Thyroid gland (tissue), 4 donors: ENCODE measurements at regions not wholly inside any gene's neighbourhood (a gene's known extent, or its start where the extent isn't known, plus 50 kb on each side); places are given as distances from the start of the nearest gene placed in this dataset.

Source experiments
- DNase-seq, 2 donors: peaks; one replicate each; pipeline ENCODE4 v3.0.0-alpha.2; 2019
- H3K27ac ChIP-seq, 3 donors: fragments of 200-600 bp; sonication (generic); 1 replicate in 2 of 3; 2 replicates in 1 of 3; pipeline ENCODE4 v1.5.1; 2016 to 2019; ENCODE audit warnings: mild to moderate bottlenecking in 1 of 3, moderate library complexity in 1 of 3
- H3K27me3 ChIP-seq: fragments of 200-600 bp; sonication (generic); one replicate; pipeline ENCODE4 v1.5.1; 2019
- H3K36me3 ChIP-seq, 2 donors: fragments of 200-600 bp; sonication (generic); one replicate each; pipeline ENCODE4 v1.5.1; 2016 to 2019
- H3K4me1 ChIP-seq, 2 donors: fragments of 200-600 bp; sonication (generic); one replicate each; pipeline ENCODE4 v1.5.1; 2017 to 2019
- H3K4me3 ChIP-seq, 3 donors: fragments of 200-600 bp; sonication (generic); replicated peaks in 1 of 3; 1 replicate in 2 of 3; 2 replicates in 1 of 3; pipeline ENCODE4 v1.5.1; 2016; ENCODE audit warnings: mild to moderate bottlenecking in 1 of 3
- H3K9me3 ChIP-seq: fragments of 200-600 bp; sonication (generic); one replicate; pipeline ENCODE4 v1.5.1; 2017
- CTCF ChIP-seq, 6 experiments: fragments of 200-600 bp in 3 of 6; fragments of 450-650 bp in 3 of 6; sonication (generic) in 3 of 6; IDR thresholded peaks; one replicate each; pipeline ENCODE4 v1.5.1; 2016 to 2019; ENCODE audit warnings: antibody characterized with exemption in 6 of 6, mild to moderate bottlenecking in 2 of 6, inconsistent platforms in 1 of 6, moderate library complexity in 1 of 6
- POLR2A ChIP-seq, 2 donors: fragments of 450-650 bp; IDR thresholded peaks; one replicate each; pipeline ENCODE4 v1.6.1; 2017; ENCODE audit warnings: antibody characterized with exemption in 2 of 2, mild to moderate bottlenecking in 2 of 2, moderate library complexity in 1 of 2
- WGBS, 2 donors: methylation state at CpG; one replicate each; pipeline ENCODE4 v1.1.5; 2017; 5-methylcytosine and 5-hydroxymethylcytosine counted together
- intact Hi-C: fragments of 100-400 bp; cut with DNase I; formaldehyde crosslinking; loops from one replicate; pipeline ENCODE4 v1.15.1; 2023

GRCh38 chr3:127033171-127033570 is 50.3 kb downstream of the PLXNA1 start:
- Histone ChIP-seq H3K9me3 (no peaks in the 10 kb centered on the region), H3K27ac (no peak overlapping the region), H3K4me1 (peaks cover 0 to 4% of the 10 kb centered on the region in 2 donors), H3K4me3 (no peak overlapping the region), H3K27me3 (no peaks in the 10 kb centered on the region), H3K36me3 (peaks cover 33 to 36% of the 10 kb centered on the region in 2 donors)
- DNase-seq = no peak
- WGBS, 2 donors = 95 to 96% methylated on average over 6 of the region's 6 CpGs
- intact Hi-C loops = no loop called here
- TF ChIP-seq POLR2A (IDR thresholded peaks at IDR 0.05) = no peak
- no peak for TF ChIP-seq CTCF (IDR thresholded peaks at IDR 0.05)

- no peaks in the 10 kb centered on the region for H3K9me3 ChIP-seq
- H3K4me3 ChIP-seq = no peak overlapping the region
- intact Hi-C loops = no loop called here
- no peak for DNase-seq
- H3K27ac ChIP-seq = no peak overlapping the region
- peaks cover 0 to 4% of the 10 kb centered on the region in 2 donors for H3K4me1 ChIP-seq
- H3K36me3 ChIP-seq = peaks cover 30 to 31% of the 10 kb centered on the region in 2 donors
- WGBS, 2 donors = 94% methylated on average over 11 of the region's 20 CpGs; no CpG with 5 or more reads in 1 of the 2 donors
- TF ChIP-seq POLR2A (IDR thresholded peaks at IDR 0.05) (no peak), CTCF (IDR thresholded peaks at IDR 0.05) (no peak)
- no peaks in the 10 kb centered on the region for H3K27me3 ChIP-seq
Measured at GRCh38 chr3:127033786-127034185, 50.9 kb downstream of the PLXNA1 start.

GRCh38 chr3:127034195-127034989 is 51.5 kb downstream of the PLXNA1 start:
- WGBS, 2 donors = 95 to 98% methylated on average over 20 to 24 of the region's 30 CpGs
- H3K4me3 ChIP-seq = no peak overlapping the region
- H3K27ac ChIP-seq = no peak overlapping the region
- no peaks in the 10 kb centered on the region for H3K9me3 ChIP-seq
- peaks cover 0 to 4% of the 10 kb centered on the region in 2 donors for H3K4me1 ChIP-seq
- no peak for TF ChIP-seq CTCF (IDR thresholded peaks at IDR 0.05)
- TF ChIP-seq POLR2A (IDR thresholded peaks at IDR 0.05) = no peak
- no peak for DNase-seq
- intact Hi-C loops = no loop called here
- H3K36me3 ChIP-seq = peaks cover 24 to 26% of the 10 kb centered on the region in 2 donors
- H3K27me3 ChIP-seq = no peaks in the 10 kb centered on the region

- Histone ChIP-seq H3K36me3 (peaks cover 19 to 20% of the 10 kb centered on the region in 2 donors), H3K4me3 (no peak overlapping the region), H3K9me3 (no peaks in the 10 kb centered on the region), H3K27ac (peak overlapping the region in 1 of 3 donors; percentile 33), H3K27me3 (no peaks in the 10 kb centered on the region), H3K4me1 (peaks cover 0 to 4% of the 10 kb centered on the region in 2 donors)
- no peak for DNase-seq
- TF ChIP-seq CTCF (IDR thresholded peaks at IDR 0.05) = no peak
- no peak for TF ChIP-seq POLR2A (IDR thresholded peaks at IDR 0.05)
- intact Hi-C loops = loop anchor here (5.0 kb wide), 1 partner anchor 47 kb away; no protein-coding TSS in a partner anchor
- 80 to 88% methylated on average over 13 of the region's 13 CpGs for WGBS, 2 donors
Measured at GRCh38 chr3:127034990-127035652, 52.2 kb downstream of the PLXNA1 start.

GRCh38 chr3:127035677-127036076 is 52.8 kb downstream of the PLXNA1 start:
- H3K36me3 ChIP-seq = peaks cover 15 to 18% of the 10 kb centered on the region in 2 donors
- no peak overlapping the region for H3K4me3 ChIP-seq
- no peaks in the 10 kb centered on the region for H3K27me3 ChIP-seq
- peak; percentile 48 to 59 for DNase-seq
- peaks cover 0 to 4% of the 10 kb centered on the region in 2 donors for H3K4me1 ChIP-seq
- H3K27ac ChIP-seq = peak overlapping the region in 1 of 3 donors; percentile 17
- no peaks in the 10 kb centered on the region for H3K9me3 ChIP-seq
- TF ChIP-seq POLR2A (IDR thresholded peaks at IDR 0.05) (no peak), CTCF (IDR thresholded peaks at IDR 0.05) (no peak)
- intact Hi-C loops = loop anchor here (5.0 kb wide), 1 partner anchor 47 kb away; no protein-coding TSS in a partner anchor
- 48 to 63% methylated on average over 2 to 10 of the region's 10 CpGs for WGBS, 2 donors
